ENCODE measurements at regions not wholly inside any gene's neighbourhood (a gene's known extent, or its start where the extent isn't known, plus 50 kb on each side); places are given as distances from the start of the nearest gene placed in this dataset.

GRCh38 chr6:43951063-43951755, 176.0 kb downstream of the MRPL14 start (continued):
- TF ChIP-seq SP140L (CRISPR knock-in tag; IDR thresholded peaks at IDR 0.05; ENCODE audit: borderline replicate concordance): no peak
- TF ChIP-seq NR2F6 (IDR thresholded peaks at IDR 0.05): peak; percentile 90
- TF ChIP-seq NR2F6 (CRISPR knock-in tag; IDR thresholded peaks at IDR 0.05): peak; percentile 95
- no peak; the same call in 1 of the 2 replicates for TF ChIP-seq ZNF276 (CRISPR knock-in tag; IDR thresholded peaks at IDR 0.05; ENCODE audit: low read depth)
- TF ChIP-seq SKI (IDR thresholded peaks at IDR 0.05; ENCODE audit: partially characterized antibody): peak; percentile 47
- no peak for TF ChIP-seq ZNF260 (CRISPR knock-in tag; IDR thresholded peaks at IDR 0.05; ENCODE audit: borderline replicate concordance, low read depth)
- no peak for TF ChIP-seq ZNF761 (CRISPR knock-in tag; conservative IDR thresholded peaks at IDR 0.05)
- TF ChIP-seq ZNF354B (CRISPR knock-in tag; IDR thresholded peaks at IDR 0.05): 0 out of 2 replicates have a peak, but pooled peaks have one; percentile 63
- TF ChIP-seq FOXP4 (CRISPR knock-in tag; IDR thresholded peaks at IDR 0.05): no peak; the same call in 1 of the 2 replicates
- peak; percentile 68 for TF ChIP-seq PHF5A (CRISPR knock-in tag; IDR thresholded peaks at IDR 0.05; ENCODE audit: low read depth, unreplicated experiment)
- TF ChIP-seq EHMT2 (IDR thresholded peaks at IDR 0.05; ENCODE audit: borderline replicate concordance, low read depth, low read length): no peak
- TF ChIP-seq ZNF878 (CRISPR knock-in tag; IDR thresholded peaks at IDR 0.05): no peak
- TF ChIP-seq HDAC2 (CRISPR knock-in tag; IDR thresholded peaks at IDR 0.05): peak; percentile 85
- TF ChIP-seq GABPA (IDR thresholded peaks at IDR 0.05; ENCODE audit: low read depth, low read length): no peak
- TF ChIP-seq GABPA (CRISPR knock-in tag; IDR thresholded peaks at IDR 0.05; ENCODE audit: low read depth): no peak
- peak; percentile 52; the same call in 1 of the 2 replicates for TF ChIP-seq ZBTB49 (CRISPR knock-in tag; IDR thresholded peaks at IDR 0.05; ENCODE audit: borderline replicate concordance)
- TF ChIP-seq ZNF205 (CRISPR knock-in tag; IDR thresholded peaks at IDR 0.05): peak; percentile 86
- no peak for TF ChIP-seq ZNF17 (CRISPR knock-in tag; IDR thresholded peaks at IDR 0.05)
- TF ChIP-seq ZFX (CRISPR knock-in tag; IDR thresholded peaks at IDR 0.05; ENCODE audit: low read depth): peak; percentile 81
- peak; percentile 73; the same call in 1 of the 2 replicates for TF ChIP-seq YEATS2 (CRISPR knock-in tag; IDR thresholded peaks at IDR 0.05; ENCODE audit: borderline replicate concordance)
- 0 out of 2 replicates have a peak, but pooled peaks have one; percentile 31 for TF ChIP-seq JUN (CRISPR knock-in tag; IDR thresholded peaks at IDR 0.05)
- TF ChIP-seq THAP11 (CRISPR knock-in tag; IDR thresholded peaks at IDR 0.05): peak; percentile 58; the same call in 1 of the 2 replicates
- peak; percentile 60; the same call in 1 of the 2 replicates for TF ChIP-seq RFXAP (CRISPR knock-in tag; IDR thresholded peaks at IDR 0.05; ENCODE audit: borderline replicate concordance)
- no peak for TF ChIP-seq ZNF513 (CRISPR knock-in tag; conservative IDR thresholded peaks at IDR 0.05)
